ENCODE measurements at regions not wholly inside any gene's neighbourhood (a gene's known extent, or its start where the extent isn't known, plus 50 kb on each side); places are given as distances from the start of the nearest gene placed in this dataset.
"Not testable (repeated sequence)": the region's sequence is repeated elsewhere in the genome, so short reads cannot be mapped to it uniquely, and the experiment has no call there.

DNA sequence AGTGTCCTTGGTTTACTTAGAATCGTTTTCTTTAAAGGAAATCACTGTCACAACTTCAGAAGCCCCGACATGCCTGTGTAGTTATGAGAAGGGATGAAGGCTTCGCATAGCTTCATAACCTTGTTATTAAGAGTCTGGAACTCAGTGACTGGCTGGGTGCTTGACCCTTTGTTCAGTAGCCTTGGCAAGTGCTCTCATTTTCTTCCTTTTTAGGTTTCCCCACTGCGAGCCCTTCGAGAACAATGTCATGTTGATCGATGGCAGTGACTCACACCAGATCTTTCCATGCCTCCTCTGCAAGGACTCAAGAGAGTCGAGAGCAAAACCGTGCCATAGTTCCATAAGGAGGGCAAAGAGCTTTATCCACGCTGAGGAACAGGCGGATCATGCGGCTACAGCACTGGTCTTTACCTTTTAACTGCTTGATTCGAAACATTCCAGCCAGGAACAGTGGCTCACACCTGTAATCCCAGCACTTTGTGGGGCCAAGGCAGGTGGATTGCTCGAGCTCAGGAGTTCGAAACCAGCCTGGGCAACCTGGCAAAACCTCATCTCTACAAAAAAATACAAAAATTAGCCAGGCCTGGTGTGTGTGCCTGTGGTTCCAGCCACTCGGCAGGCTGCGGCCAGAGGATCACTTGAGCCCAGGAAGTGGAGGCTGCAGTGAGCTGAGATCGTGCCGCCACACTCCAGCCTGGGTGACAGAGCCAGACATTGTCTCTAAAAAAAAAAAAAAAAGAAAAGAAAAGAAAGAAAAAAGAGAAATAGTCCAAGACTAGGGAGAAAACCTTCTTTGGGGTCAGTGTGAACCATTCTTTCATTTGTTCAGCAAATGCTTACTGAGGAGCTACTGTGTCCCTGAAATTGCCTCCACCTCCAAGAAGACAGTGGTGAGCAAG is 95.4 kb upstream of the ERRFI1 start:
- peaks cover 5% of the 10 kb centered on the region for H3K9me3 Mint-ChIP-seq (ENCODE audit: low read depth, unreplicated experiment)
- peaks cover 20% of the 10 kb centered on the region for H3K36me3 Mint-ChIP-seq (ENCODE audit: insufficient read depth, unreplicated experiment)
- no peak for TF ChIP-seq CTCF (IDR thresholded peaks at IDR 0.05; ENCODE audit: unreplicated experiment)
- DNase-seq, result peak; percentile 78
- peak overlapping the region; percentile 98 for H3K27ac Mint-ChIP-seq (ENCODE audit: unreplicated experiment)
- intact Hi-C loops (cut with micrococcal nuclease; ENCODE audit: unreplicated experiment), result loop anchor here (1.0 kb wide), 4 partner anchors 24 to 94 kb away; no protein-coding TSS in a partner anchor
- peaks cover 47% of the 10 kb centered on the region for H3K4me1 Mint-ChIP-seq (ENCODE audit: low read depth, unreplicated experiment)
- BruUV-seq (replicated peaks), result TSS peak; percentile 91
- no peaks in the 10 kb centered on the region for H3K27me3 Mint-ChIP-seq (ENCODE audit: unreplicated experiment)
- CTCF ChIA-PET, result interaction anchor here (0.6 to 2.0 kb wide), 13 partner anchors 16 to 193 kb away, joined by 3 to 10 read pairs (median 4); no protein-coding TSS in a partner anchor
- peak overlapping the region; percentile 28 for H3K4me3 Mint-ChIP-seq (ENCODE audit: low read depth, unreplicated experiment)

- H3K36me3 Mint-ChIP-seq (ENCODE audit: insufficient read depth, unreplicated experiment), result peaks cover 20% of the 10 kb centered on the region
- H3K9me3 Mint-ChIP-seq (ENCODE audit: low read depth, unreplicated experiment), result peaks cover 5% of the 10 kb centered on the region
- TF ChIP-seq CTCF (IDR thresholded peaks at IDR 0.05; ENCODE audit: unreplicated experiment), result no peak
- peaks cover 47% of the 10 kb centered on the region for H3K4me1 Mint-ChIP-seq (ENCODE audit: low read depth, unreplicated experiment)
- TSS peak; percentile 89 for BruUV-seq (replicated peaks)
- H3K4me3 Mint-ChIP-seq (ENCODE audit: low read depth, unreplicated experiment), result peak overlapping the region; percentile 28
- DNase-seq, result peak; percentile 69
- H3K27me3 Mint-ChIP-seq (ENCODE audit: unreplicated experiment), result no peaks in the 10 kb centered on the region
- intact Hi-C loops (cut with micrococcal nuclease; ENCODE audit: unreplicated experiment), result loop anchor here (1.0 kb wide), 4 partner anchors 23 to 93 kb away; no protein-coding TSS in a partner anchor
- CTCF ChIA-PET, result interaction anchor here (1.0 to 2.0 kb wide), 8 partner anchors 15 to 193 kb away, joined by 3 to 10 read pairs (median 4); no protein-coding TSS in a partner anchor
- H3K27ac Mint-ChIP-seq (ENCODE audit: unreplicated experiment), result peak overlapping the region; percentile 98
These were observed 94.7 kb upstream of the ERRFI1 start for GRCh38 chr1:8120693-8121260.

GRCh38 chr1:8118736-8119135 is 92.6 kb upstream of the ERRFI1 start:
- DNase-seq; H3K4me3 Mint-ChIP-seq (ENCODE audit: low read depth, unreplicated experiment); intact Hi-C loops (cut with micrococcal nuclease; ENCODE audit: unreplicated experiment); H3K27me3 Mint-ChIP-seq (ENCODE audit: unreplicated experiment); CTCF ChIA-PET; H3K9me3 Mint-ChIP-seq (ENCODE audit: low read depth, unreplicated experiment); BruUV-seq (replicated peaks): not testable (repeated sequence)
- Mint-ChIP-seq H3K27ac (ENCODE audit: unreplicated experiment) (peak overlapping the region; percentile 49), H3K36me3 (ENCODE audit: insufficient read depth, unreplicated experiment) (peaks cover 20% of the 10 kb centered on the region), H3K4me1 (ENCODE audit: low read depth, unreplicated experiment) (peaks cover 48% of the 10 kb centered on the region)

GRCh38 chr1:8118031-8118451 is 91.9 kb upstream of the ERRFI1 start:
- intact Hi-C loops (cut with micrococcal nuclease; ENCODE audit: unreplicated experiment), result no loop called here
- CTCF ChIA-PET, result no interaction called here
- no TSS peak for BruUV-seq (replicated peaks)
- no peak for DNase-seq
- no peak for TF ChIP-seq CTCF (IDR thresholded peaks at IDR 0.05; ENCODE audit: unreplicated experiment)
- Mint-ChIP-seq H3K27me3 (ENCODE audit: unreplicated experiment) (no peaks in the 10 kb centered on the region), H3K9me3 (ENCODE audit: low read depth, unreplicated experiment) (no peaks in the 10 kb centered on the region), H3K36me3 (ENCODE audit: insufficient read depth, unreplicated experiment) (peaks cover 20% of the 10 kb centered on the region), H3K4me1 (ENCODE audit: low read depth, unreplicated experiment) (peaks cover 47% of the 10 kb centered on the region), H3K4me3 (ENCODE audit: low read depth, unreplicated experiment) (no peak overlapping the region), H3K27ac (ENCODE audit: unreplicated experiment) (peak overlapping the region; percentile 49)

Measured in Calu3 (cell line).